ENCODE measurements at regions not wholly inside any gene's neighbourhood (a gene's known extent, or its start where the extent isn't known, plus 50 kb on each side); places are given as distances from the start of the nearest gene placed in this dataset.

GRCh38 chr12:124629117-124629516, 61.7 kb upstream of the NCOR2 start:
- in situ Hi-C loops (cut with HindIII; ENCODE audit: low sequenced_read_pairs), result loop anchor here (10.0 kb wide), 1 partner anchor 56 kb away; no protein-coding TSS in a partner anchor
- no peak overlapping the region for H3K4me3 ChIP-seq (ENCODE audit: low read depth, low read length)
- no peak for TF ChIP-seq CTCF (IDR thresholded peaks at IDR 0.05; ENCODE audit: low read depth, low read length, missing control alignments)
- DNase-seq (ENCODE audit: low read depth), result no peak

DNA sequence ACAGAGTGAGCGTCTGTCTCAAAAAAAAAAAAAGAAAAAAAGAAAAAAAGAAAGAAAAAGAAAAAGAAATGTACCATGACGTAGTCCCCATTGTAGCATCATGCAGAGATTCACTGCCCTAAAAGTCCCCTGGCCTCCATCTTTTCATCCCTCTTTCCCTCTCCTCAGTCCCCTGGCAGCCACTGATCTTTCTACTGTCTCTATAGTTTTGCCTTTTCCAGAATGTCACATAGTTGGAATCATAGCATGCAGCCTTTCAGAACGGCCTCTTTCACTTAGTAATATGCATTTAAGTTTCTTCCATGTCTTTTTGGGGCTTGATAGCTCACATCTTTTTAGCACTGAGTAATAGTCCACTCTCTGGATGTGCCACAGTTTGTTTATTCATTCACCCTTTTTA, 60.5 kb upstream of the NCOR2 start:
- TF ChIP-seq CTCF (IDR thresholded peaks at IDR 0.05; ENCODE audit: low read depth, low read length, missing control alignments), result no peak
- no peak overlapping the region for H3K4me3 ChIP-seq (ENCODE audit: low read depth, low read length)
- in situ Hi-C loops (cut with HindIII; ENCODE audit: low sequenced_read_pairs), result loop anchor here (10.0 kb wide), 1 partner anchor 57 kb away; no protein-coding TSS in a partner anchor
- DNase-seq (ENCODE audit: low read depth), result no peak

GRCh38 chr12:124626971-124627411, 59.6 kb upstream of the NCOR2 start:
- in situ Hi-C loops (cut with HindIII; ENCODE audit: low sequenced_read_pairs), result loop anchor here (10.0 kb wide), 1 partner anchor 58 kb away; no protein-coding TSS in a partner anchor
- no peak overlapping the region for H3K4me3 ChIP-seq (ENCODE audit: low read depth, low read length)
- TF ChIP-seq CTCF (IDR thresholded peaks at IDR 0.05; ENCODE audit: low read depth, low read length, missing control alignments), result no peak
- DNase-seq (ENCODE audit: low read depth), result peak; percentile 74

DNA sequence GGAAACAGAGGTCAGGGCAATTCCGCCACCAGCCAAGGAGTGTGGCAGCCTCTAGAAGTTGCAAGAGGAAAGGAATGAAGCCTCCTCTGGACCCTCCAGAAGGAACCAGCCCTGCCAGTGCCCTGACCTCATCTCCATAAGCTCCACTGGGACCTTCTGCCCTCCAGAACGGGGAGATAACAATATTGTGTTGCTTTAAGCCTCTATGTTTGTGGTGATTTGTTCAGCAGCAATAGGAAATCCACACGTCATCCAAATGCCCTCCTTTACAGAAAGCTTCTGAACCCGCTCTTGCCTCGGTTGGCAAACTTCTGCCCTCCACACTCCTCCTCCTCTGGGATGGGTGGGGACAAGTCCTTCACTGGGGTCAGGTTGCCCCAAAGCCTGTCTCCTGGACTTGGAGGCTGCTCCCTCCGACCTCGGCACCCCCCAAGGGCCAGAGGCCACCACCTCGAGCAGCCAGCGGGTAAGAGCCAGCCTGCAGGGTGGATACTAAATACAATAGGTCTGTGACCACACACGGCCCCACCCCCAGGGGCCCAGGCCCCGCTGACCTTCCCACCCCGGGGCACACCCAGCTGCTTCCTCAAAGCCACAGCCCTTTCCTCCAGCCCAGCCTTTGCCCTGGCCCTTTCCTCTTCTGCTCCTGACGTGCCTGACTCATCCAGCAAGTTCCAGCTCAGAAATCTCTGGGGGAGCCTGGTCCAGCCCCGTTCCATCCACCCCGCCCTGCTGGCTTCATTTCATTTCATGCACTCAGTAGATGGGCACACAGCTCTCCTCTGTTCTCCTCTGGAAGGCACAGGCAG, 58.7 kb upstream of the NCOR2 start:
- DNase-seq (ENCODE audit: low read depth), result peak; percentile 36
- in situ Hi-C loops (cut with HindIII; ENCODE audit: low sequenced_read_pairs), result loop anchor here (10.0 kb wide), 1 partner anchor 59 kb away; no protein-coding TSS in a partner anchor
- no peak overlapping the region for H3K4me3 ChIP-seq (ENCODE audit: low read depth, low read length)
- no peak for TF ChIP-seq CTCF (IDR thresholded peaks at IDR 0.05; ENCODE audit: low read depth, low read length, missing control alignments)

GRCh38 chr12:124624823-124625222, 57.4 kb upstream of the NCOR2 start:
- in situ Hi-C loops (cut with HindIII; ENCODE audit: low sequenced_read_pairs), result loop anchor here (10.0 kb wide), 1 partner anchor 60 kb away; no protein-coding TSS in a partner anchor
- no peak for TF ChIP-seq CTCF (IDR thresholded peaks at IDR 0.05; ENCODE audit: low read depth, low read length, missing control alignments)
- no peak overlapping the region for H3K4me3 ChIP-seq (ENCODE audit: low read depth, low read length)
- DNase-seq (ENCODE audit: low read depth), result no peak

GRCh38 chr12:124623344-124624035, 56.1 kb upstream of the NCOR2 start:
- in situ Hi-C loops (cut with HindIII; ENCODE audit: low sequenced_read_pairs), result loop anchor here (10.0 kb wide), 1 partner anchor 61 kb away; no protein-coding TSS in a partner anchor
- TF ChIP-seq CTCF (IDR thresholded peaks at IDR 0.05; ENCODE audit: low read depth, low read length, missing control alignments), result no peak

More at GRCh38 chr12:124623344-124624035, 56.1 kb upstream of the NCOR2 start:
- DNase-seq (ENCODE audit: low read depth), result no peak
- H3K4me3 ChIP-seq (ENCODE audit: low read depth, low read length), result no peak overlapping the region

Data from astrocyte of the cerebellum (primary cell).